GM10847 (cell line): ENCODE measurements at regions not wholly inside any gene's neighbourhood (a gene's known extent, or its start where the extent isn't known, plus 50 kb on each side); places are given as distances from the start of the nearest gene placed in this dataset.

Experiments used
- POLR2A ChIP-seq: IDR thresholded peaks from 2 replicates; pipeline ENCODE4 v1.6.1; 2011; ENCODE audit not compliant: insufficient read length; ENCODE audit errors: extremely low read depth

- TF ChIP-seq POLR2A, result no peak
Observed at GRCh38 chr2:41111836-41112627, 660.1 kb upstream of the SLC8A1 start.

GRCh38 chr2:41116106-41116797 is 664.4 kb upstream of the SLC8A1 start:
- no peak for TF ChIP-seq POLR2A

GRCh38 chr2:41119489-41119888 is 667.6 kb upstream of the SLC8A1 start:
- TF ChIP-seq POLR2A, result no peak

GRCh38 chr2:41123341-41123740 is 671.5 kb upstream of the SLC8A1 start:
- no peak for TF ChIP-seq POLR2A

GRCh38 chr2:41127351-41127750 is 675.5 kb upstream of the SLC8A1 start:
- TF ChIP-seq POLR2A, result no peak

- no peak for TF ChIP-seq POLR2A
Observed at GRCh38 chr2:41129988-41130387, 678.1 kb upstream of the SLC8A1 start.

- no peak for TF ChIP-seq POLR2A
Observed at GRCh38 chr2:41137031-41137430, 685.1 kb upstream of the SLC8A1 start.

GRCh38 chr2:41141146-41141791 is 689.4 kb upstream of the SLC8A1 start:
- no peak for TF ChIP-seq POLR2A

GRCh38 chr2:41142478-41142877 is 690.6 kb upstream of the SLC8A1 start:
- TF ChIP-seq POLR2A, result no peak

GRCh38 chr2:41145066-41145465 is 693.2 kb upstream of the SLC8A1 start:
- no peak for TF ChIP-seq POLR2A

GRCh38 chr2:41149054-41149453 is 697.2 kb upstream of the SLC8A1 start:
- no peak for TF ChIP-seq POLR2A

GRCh38 chr2:41151746-41152145 is 699.9 kb upstream of the SLC8A1 start:
- no peak for TF ChIP-seq POLR2A

GRCh38 chr2:41152318-41152717 is 700.4 kb upstream of the SLC8A1 start:
- no peak for TF ChIP-seq POLR2A

GRCh38 chr2:41160439-41160838 is 708.5 kb upstream of the SLC8A1 start:
- TF ChIP-seq POLR2A, result no peak

- TF ChIP-seq POLR2A, result no peak
Observed at GRCh38 chr2:41167014-41167413, 715.1 kb upstream of the SLC8A1 start.

- TF ChIP-seq POLR2A, result no peak
Observed at GRCh38 chr2:41169744-41170143, 717.9 kb upstream of the SLC8A1 start.
